ENCODE measurements at regions not wholly inside any gene's neighbourhood (a gene's known extent, or its start where the extent isn't known, plus 50 kb on each side); places are given as distances from the start of the nearest gene placed in this dataset.

DNA sequence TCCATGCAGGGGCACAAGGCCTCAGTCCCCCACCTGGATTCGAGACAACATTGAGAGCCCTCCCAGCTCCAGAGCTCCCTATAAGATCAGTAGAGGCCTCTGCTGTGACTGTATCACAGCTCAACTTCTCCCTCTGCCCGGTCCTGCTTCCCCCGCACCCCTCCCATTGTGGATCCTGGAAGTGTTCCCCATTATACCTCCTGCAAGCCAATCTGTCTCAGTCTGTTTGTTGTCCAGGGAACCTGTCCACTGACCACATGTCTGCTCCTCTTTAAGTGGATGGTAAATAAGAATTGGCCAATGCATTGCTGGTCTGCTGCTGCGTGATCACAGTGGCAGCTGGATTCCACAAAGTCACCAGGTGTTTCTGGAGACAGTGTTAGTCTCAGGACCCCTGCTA, 259.7 kb upstream of the HABP2 start:
- TF ChIP-seq, protein P1, sequence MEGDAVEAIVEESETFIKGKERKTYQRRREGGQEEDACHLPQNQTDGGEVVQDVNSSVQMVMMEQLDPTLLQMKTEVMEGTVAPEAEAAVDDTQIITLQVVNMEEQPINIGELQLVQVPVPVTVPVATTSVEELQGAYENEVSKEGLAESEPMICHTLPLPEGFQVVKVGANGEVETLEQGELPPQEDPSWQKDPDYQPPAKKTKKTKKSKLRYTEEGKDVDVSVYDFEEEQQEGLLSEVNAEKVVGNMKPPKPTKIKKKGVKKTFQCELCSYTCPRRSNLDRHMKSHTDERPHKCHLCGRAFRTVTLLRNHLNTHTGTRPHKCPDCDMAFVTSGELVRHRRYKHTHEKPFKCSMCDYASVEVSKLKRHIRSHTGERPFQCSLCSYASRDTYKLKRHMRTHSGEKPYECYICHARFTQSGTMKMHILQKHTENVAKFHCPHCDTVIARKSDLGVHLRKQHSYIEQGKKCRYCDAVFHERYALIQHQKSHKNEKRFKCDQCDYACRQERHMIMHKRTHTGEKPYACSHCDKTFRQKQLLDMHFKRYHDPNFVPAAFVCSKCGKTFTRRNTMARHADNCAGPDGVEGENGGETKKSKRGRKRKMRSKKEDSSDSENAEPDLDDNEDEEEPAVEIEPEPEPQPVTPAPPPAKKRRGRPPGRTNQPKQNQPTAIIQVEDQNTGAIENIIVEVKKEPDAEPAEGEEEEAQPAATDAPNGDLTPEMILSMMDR (IDR thresholded peaks at IDR 0.05; ENCODE audit: low read depth, low read length), result no peak
- TF ChIP-seq EZH2phosphoT487 (IDR thresholded peaks at IDR 0.05; ENCODE audit: low read depth), result no peak

All from OCI-LY3 (cell line).